Liver (tissue), 3 donors: ENCODE measurements at regions not wholly inside any gene's neighbourhood (a gene's known extent, or its start where the extent isn't known, plus 50 kb on each side); places are given as distances from the start of the nearest gene placed in this dataset.

Experiments
- EGR1 ChIP-seq, 2 donors: IDR thresholded peaks; 2 replicates each; pipeline ENCODE4 v1.6.1; 2016 to 2018; ENCODE audit warnings: antibody characterized with exemption in 2 of 2, low read depth in 2 of 2
- GABPA ChIP-seq, 2 donors: IDR thresholded peaks in 1 of 2; conservative IDR thresholded peaks in 1 of 2; 2 replicates each; pipeline ENCODE4 v1.6.1; 2016; ENCODE audit warnings: antibody characterized with exemption in 2 of 2, mild to moderate bottlenecking in 1 of 2, moderate library complexity in 1 of 2
- HNF4G ChIP-seq: IDR thresholded peaks from 2 replicates; pipeline ENCODE4 v1.6.1; 2016; ENCODE audit warnings: antibody characterized with exemption
- JUND ChIP-seq, 2 donors: IDR thresholded peaks; 2 replicates each; pipeline ENCODE4 v1.6.1; 2016; ENCODE audit warnings: antibody characterized with exemption in 2 of 2
- NR2F2 ChIP-seq: IDR thresholded peaks from 2 replicates; pipeline ENCODE4 v1.6.1; 2016; ENCODE audit warnings: antibody characterized with exemption
- TAF1 ChIP-seq: conservative IDR thresholded peaks from 2 replicates; pipeline ENCODE4 v1.6.1; 2016; ENCODE audit warnings: antibody characterized with exemption, mild to moderate bottlenecking
- TF ChIP-seq, protein P1 (sequence below): fragments of 150-350 bp; IDR thresholded peaks from 2 replicates; pipeline ENCODE4 v1.5.1; 2017; ENCODE audit warnings: improper control_type of control experiment, low read depth, low read length; ENCODE audit not compliant: missing input control
- TF ChIP-seq, protein P2 (sequence below): IDR thresholded peaks from 2 replicates; pipeline ENCODE4 v1.6.1; 2016; ENCODE audit warnings: antibody characterized with exemption
- donor health status: healthy.
- donor health status: healthy.

DNA sequence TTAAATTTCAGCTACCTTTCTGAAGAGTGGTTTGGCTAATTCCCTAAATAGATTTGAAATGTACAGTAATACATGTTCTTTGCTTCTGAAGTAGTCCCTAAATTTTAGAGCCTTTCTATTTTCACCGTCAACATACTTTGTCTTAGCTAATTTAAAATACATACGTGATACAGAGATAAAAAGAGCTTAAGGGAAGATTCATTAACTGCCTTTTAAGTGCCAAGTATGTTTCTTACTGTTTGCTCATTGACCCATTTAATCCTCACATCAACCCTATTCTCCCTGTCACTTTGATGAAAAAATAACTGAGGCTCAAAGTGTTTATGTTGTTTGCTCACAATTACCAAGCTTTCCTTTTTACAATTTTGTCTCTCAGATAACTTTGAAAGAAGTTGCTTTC lies 118.6 kb upstream of the CDH7 start:
- TF ChIP-seq, protein P1, sequence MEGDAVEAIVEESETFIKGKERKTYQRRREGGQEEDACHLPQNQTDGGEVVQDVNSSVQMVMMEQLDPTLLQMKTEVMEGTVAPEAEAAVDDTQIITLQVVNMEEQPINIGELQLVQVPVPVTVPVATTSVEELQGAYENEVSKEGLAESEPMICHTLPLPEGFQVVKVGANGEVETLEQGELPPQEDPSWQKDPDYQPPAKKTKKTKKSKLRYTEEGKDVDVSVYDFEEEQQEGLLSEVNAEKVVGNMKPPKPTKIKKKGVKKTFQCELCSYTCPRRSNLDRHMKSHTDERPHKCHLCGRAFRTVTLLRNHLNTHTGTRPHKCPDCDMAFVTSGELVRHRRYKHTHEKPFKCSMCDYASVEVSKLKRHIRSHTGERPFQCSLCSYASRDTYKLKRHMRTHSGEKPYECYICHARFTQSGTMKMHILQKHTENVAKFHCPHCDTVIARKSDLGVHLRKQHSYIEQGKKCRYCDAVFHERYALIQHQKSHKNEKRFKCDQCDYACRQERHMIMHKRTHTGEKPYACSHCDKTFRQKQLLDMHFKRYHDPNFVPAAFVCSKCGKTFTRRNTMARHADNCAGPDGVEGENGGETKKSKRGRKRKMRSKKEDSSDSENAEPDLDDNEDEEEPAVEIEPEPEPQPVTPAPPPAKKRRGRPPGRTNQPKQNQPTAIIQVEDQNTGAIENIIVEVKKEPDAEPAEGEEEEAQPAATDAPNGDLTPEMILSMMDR = no peak
- TF ChIP-seq TAF1 (no peak), JUND (IDR thresholded peaks at IDR 0.05) (no peak), EGR1 (IDR thresholded peaks at IDR 0.05; ENCODE audit: low read depth in 2 of 2) (no peak), GABPA (IDR thresholded peaks at IDR 0.05 in 1 of 2, conservative IDR thresholded peaks at IDR 0.05 in 1 of 2) (no peak), NR2F2 (no peak), HNF4G (no peak)
- TF ChIP-seq, protein P2, sequence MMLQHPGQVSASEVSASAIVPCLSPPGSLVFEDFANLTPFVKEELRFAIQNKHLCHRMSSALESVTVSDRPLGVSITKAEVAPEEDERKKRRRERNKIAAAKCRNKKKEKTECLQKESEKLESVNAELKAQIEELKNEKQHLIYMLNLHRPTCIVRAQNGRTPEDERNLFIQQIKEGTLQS = no peak
